ENCODE measurements at regions not wholly inside any gene's neighbourhood (a gene's known extent, or its start where the extent isn't known, plus 50 kb on each side); places are given as distances from the start of the nearest gene placed in this dataset.
"Not testable (repeated sequence)": the region's sequence is repeated elsewhere in the genome, so short reads cannot be mapped to it uniquely, and the experiment has no call there.

DNA sequence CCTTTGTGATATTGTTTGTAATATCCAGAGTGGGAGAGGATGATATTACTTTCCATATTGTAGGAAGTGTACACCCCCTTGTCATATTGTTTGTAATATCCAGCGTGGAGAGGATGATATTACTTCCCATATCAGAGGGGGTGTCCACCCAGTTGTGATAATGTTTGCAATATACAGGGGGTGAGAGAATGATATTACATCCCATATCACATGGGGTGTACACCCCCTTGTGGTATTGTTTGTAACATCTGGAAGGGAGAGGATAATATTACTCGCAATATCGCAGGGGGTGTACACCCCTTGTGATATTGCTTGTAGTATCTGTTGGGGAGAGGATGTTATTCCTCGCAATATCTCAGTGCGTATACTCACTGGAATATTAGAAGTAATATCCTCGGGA, 61.5 kb downstream of the PRSS23 start:
- DNase-seq (ENCODE audit: low spot score) = peak; percentile 6

DNA sequence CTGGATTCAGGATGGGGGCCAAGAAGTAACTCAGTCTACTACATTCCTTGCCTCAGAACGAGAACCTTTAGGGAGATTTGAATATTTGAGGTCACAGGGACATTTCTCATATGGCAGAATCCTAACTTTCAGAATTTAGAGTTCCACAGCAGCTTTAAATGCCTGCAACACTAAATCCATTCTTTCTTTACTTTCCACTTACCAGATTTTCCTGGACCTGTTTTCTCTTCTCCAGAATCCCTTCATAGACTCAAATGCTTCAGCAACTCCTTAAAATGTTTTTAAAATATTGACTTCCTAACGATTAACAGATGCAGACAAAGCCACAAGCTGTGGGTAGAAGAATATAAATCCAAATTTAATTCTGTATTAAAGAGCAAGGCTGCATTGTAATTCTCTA, 63.1 kb downstream of the PRSS23 start:
- DNase-seq (ENCODE audit: low spot score) = no peak

GRCh38 chr11:86865436-86865835, 65.1 kb downstream of the PRSS23 start:
- DNase-seq (ENCODE audit: low spot score) = no peak

DNA sequence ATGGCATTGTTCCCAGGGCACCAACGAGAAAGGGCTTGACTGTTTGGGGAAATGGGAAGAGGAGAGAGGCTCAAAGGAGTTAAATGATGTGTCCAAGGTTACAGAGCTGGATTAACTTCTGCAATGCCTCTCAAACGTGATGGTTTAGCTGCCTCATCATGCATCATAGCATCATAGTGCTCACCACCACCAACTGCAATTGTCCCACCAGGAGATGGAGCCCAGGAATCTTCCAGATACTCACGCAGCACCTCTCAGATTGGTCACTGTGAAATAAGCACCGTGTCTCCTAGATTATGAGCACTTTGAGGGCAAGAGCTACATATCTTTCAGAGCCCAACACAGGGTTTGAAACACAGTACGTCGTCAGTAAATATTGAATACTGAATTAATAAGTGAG, 69.2 kb downstream of the PRSS23 start:
- no peak for DNase-seq (ENCODE audit: low spot score)

GRCh38 chr11:86869966-86870570, 69.7 kb downstream of the PRSS23 start:
- peak; percentile 81 for DNase-seq (ENCODE audit: low spot score)

GRCh38 chr11:86873573-86874083, 73.3 kb downstream of the PRSS23 start:
- no peak for DNase-seq (ENCODE audit: low spot score)

DNA sequence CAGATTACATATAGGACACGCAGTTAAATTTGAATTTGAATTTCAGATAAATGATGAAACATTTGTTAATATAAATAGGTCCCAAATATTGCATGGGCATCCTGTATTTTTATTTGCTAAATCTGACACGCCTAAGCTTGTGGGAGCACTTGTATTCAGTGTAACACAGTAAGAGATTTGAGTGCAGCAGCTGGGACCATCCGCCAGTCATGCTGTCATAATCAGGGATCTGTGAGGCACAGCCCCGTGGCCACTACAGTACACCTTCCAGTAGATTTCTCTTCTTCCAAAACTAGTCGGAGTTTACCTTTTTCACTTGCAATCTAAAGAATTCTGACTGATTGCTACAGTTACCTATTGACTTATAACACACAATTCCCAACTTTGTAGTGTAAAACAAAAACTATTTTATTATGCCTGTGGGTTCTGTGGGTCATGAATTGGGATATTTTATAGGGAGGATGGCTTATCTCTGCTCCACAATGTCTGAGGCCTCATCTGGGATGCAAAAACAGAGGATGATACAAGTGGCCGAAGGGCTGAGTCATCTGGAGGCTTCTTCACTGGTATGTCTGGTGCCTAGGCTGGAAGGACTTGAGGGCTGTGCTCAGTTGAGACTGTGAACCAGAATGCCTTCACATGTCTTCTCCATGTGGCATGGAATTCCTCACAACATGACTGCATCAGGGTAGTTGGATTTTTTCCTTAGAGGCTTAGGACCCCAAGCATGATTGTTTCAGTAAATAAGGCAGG, 74.1 kb downstream of the PRSS23 start:
- DNase-seq (ENCODE audit: low spot score) = no peak

DNA sequence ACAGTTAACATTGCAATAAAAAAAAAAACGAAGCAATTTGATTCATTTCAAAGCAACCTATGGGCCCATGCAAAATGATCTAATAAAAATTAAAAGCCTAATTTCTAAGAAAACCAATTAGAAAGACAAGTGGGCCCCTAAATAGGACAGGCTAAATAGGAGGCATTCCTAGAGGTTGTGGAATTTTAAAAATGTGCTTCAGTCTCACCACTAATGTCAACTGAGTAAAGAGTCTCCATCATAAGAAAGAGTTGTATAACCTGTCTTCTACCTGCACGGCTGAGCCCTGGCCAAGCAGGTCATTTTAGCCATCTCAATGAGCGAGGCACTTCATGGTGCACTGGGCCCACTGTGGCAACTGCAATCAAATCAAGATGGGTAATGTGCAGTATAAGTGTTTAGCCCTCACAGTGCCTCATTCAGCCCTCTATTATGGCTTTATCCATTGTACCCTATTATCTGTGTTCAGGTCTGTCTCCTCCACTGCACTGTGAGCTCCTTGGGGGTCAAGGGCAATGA, 76.4 kb downstream of the PRSS23 start:
- no peak for DNase-seq (ENCODE audit: low spot score)

DNA sequence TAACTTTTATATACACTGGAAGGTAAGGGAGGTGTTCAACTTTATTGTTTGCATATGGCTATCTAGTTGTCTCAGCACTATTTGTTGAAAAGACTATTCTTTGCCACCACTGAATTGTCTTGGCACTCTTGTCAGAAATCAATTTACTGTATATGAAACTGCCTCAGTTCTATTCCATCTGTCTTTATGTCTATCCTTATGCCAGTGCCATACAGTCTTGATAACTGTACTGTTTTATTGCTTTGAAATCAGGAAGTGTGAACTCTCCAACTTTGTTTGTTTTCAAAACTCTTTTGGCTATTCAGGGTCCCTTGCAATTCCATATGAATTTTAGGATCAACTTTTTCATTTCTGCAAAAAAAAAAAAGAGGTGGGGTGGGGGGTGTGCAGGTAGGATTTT, 77.2 kb downstream of the PRSS23 start:
- DNase-seq (ENCODE audit: low spot score) = no peak

DNA sequence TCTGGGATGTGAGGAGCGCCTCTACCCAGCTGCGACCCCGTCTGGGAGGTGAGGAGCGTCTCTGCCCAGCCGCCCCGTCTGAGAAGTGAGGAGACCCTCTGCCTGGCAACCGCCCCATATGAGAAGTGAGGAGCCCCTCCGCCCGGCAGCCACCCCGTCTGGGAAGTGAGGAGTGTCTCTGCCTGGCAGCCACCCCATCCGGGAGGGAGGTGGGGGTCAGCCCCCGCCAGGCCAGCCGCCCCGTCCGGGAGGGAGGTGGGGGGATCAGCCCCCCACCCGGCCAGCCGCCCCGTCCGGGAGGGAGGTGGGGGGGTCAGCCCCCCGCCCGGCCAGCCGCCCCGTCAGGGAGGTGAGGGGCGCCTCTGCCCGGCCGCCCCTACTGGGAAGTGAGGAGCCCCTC, 76.0 kb downstream of the FZD4 start:
- not testable (repeated sequence) for DNase-seq (ENCODE audit: low spot score)

DNA sequence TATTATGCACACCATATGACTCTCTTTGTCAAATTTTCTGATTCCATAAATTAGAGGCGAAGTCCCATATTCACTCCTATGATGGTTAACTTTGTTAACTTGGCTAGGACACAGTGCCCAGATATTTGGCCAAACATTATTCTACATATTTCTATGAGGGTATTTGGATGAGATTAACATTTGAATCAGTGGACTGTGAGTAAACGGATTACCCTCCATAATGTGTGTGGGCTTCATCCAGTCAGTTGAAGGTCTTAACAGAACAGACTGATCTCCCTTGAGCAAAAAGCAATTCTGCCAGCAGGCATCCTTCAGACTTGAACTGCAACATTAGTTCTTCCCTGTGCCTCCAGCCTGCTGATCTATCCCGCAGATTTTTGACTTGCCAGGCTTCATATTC, 69.9 kb downstream of the FZD4 start:
- DNase-seq (ENCODE audit: low spot score) = no peak

GRCh38 chr11:86888164-86889000, 66.8 kb downstream of the FZD4 start:
- no peak for DNase-seq (ENCODE audit: low spot score)

DNA sequence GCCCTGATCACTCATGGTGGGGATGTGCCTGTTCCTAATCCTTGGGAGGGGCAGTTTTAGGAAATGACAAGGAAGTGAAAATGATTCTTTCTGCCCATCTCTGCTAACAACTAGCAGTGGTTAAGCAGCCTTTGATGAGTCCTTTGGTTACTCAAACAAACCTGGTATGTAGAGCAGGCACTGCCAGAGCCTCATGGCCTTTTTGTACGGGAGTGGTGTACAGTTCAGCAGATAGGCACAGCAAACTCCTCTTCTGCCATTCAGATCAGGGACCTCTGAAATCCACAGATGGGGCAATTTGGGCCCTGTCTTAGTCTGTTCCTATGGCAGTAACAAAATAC, 66.2 kb downstream of the FZD4 start:
- no peak for DNase-seq (ENCODE audit: low spot score)

GRCh38 chr11:86891036-86891435, 64.2 kb downstream of the FZD4 start:
- no peak for DNase-seq (ENCODE audit: low spot score)

- no peak for DNase-seq (ENCODE audit: low spot score)
These were observed 62.0 kb downstream of the FZD4 start for GRCh38 chr11:86893235-86893634.

Data from HT-29 (cell line).